Thymus (tissue), 11 donors: ENCODE measurements at regions not wholly inside any gene's neighbourhood (a gene's known extent, or its start where the extent isn't known, plus 50 kb on each side); places are given as distances from the start of the nearest gene placed in this dataset.

ENCODE experiments used
- DNase-seq, 9 donors: peaks; one replicate each; pipeline ENCODE4 v3.0.0-alpha.2; 2013; ENCODE audit warnings: low spot score in 9 of 9, low read depth in 6 of 9, missing footprints in 1 of 9
- H3K27ac ChIP-seq, 2 donors: one replicate each; pipeline ENCODE4 v1.5.1; 2013; ENCODE audit warnings: control low read depth in 1 of 2, low read depth in 1 of 2, low read length in 1 of 2, mild to moderate bottlenecking in 1 of 2, moderate library complexity in 1 of 2
- H3K27me3 ChIP-seq, 2 donors: one replicate each; pipeline ENCODE4 v1.5.1; 2013; ENCODE audit warnings: low read length in 1 of 2; ENCODE audit not compliant: control insufficient read depth in 2 of 2, insufficient read depth in 1 of 2
- H3K36me3 ChIP-seq, 2 donors: one replicate each; pipeline ENCODE4 v1.5.1; 2013; ENCODE audit warnings: low read length in 1 of 2, mild to moderate bottlenecking in 1 of 2, moderate library complexity in 1 of 2; ENCODE audit not compliant: control insufficient read depth in 2 of 2, insufficient read depth in 2 of 2
- H3K4me1 ChIP-seq, 2 donors: one replicate each; pipeline ENCODE4 v1.5.1; 2013; ENCODE audit warnings: low read length in 2 of 2; ENCODE audit not compliant: control insufficient read depth in 2 of 2, insufficient read depth in 2 of 2
- H3K4me3 ChIP-seq, 2 donors: one replicate each; pipeline ENCODE4 v1.5.1; 2013; ENCODE audit warnings: low read length in 2 of 2, control low read depth in 1 of 2, mild to moderate bottlenecking in 1 of 2
- H3K9me3 ChIP-seq, 2 donors: one replicate each; pipeline ENCODE4 v1.5.1; 2013; ENCODE audit warnings: low read length in 1 of 2, mild to moderate bottlenecking in 1 of 2; ENCODE audit not compliant: control insufficient read depth in 2 of 2, insufficient read depth in 1 of 2
- WGBS: extraction: QIAGEN DNeasy Blood & Tissue Kit; methylation state at CpG from one replicate; pipeline ENCODE4 v1.1.7; 2013; 5-methylcytosine and 5-hydroxymethylcytosine counted together
- donor health status: healthy.

DNA sequence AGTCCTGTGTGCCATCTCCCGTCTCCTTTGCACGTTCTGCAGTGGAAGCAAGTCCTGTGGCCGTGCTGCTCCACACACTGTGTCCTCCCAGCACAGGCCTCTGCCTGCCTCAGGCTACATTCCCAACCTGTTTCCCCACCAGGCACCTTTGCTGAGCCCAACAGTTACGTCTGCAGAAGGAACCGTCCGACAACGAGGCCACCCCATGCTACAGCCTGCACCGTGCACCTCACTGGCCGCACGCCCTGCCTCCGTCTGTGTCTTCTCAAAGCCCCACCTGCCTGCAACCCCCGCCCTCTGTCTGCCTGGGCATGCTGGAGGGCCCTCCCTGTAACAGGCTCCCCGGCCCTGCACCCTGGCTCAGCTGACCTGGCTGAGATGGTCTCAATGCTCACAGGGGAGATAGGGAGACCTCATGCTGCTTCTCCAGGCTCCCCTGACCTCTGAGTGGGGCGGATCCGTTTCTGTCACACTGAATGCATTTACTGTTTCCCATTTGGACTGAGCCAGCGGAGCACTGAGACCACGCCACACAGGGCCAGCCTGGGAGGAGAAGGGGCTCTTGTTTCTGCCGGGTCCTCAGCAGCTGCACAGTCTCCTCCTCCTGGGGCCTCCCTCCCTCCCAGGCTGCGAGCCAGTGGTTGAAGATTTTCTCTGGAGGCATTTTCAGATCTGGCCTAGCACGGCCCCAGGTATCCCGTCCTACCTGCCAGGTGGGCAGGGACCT, 109.1 kb upstream of the OTOS start:
- Histone ChIP-seq H3K9me3 (no peaks in the 10 kb centered on the region), H3K4me1 (peaks cover 0 to 7% of the 10 kb centered on the region in 2 donors), H3K27me3 (no peaks in the 10 kb centered on the region), H3K27ac (peak overlapping the region in 1 of 2 donors; percentile 31), H3K36me3 (no peaks in the 10 kb centered on the region), H3K4me3 (no peak overlapping the region)
- DNase-seq = no peak
- 88% methylated on average over 21 of the region's 21 CpGs for WGBS

DNA sequence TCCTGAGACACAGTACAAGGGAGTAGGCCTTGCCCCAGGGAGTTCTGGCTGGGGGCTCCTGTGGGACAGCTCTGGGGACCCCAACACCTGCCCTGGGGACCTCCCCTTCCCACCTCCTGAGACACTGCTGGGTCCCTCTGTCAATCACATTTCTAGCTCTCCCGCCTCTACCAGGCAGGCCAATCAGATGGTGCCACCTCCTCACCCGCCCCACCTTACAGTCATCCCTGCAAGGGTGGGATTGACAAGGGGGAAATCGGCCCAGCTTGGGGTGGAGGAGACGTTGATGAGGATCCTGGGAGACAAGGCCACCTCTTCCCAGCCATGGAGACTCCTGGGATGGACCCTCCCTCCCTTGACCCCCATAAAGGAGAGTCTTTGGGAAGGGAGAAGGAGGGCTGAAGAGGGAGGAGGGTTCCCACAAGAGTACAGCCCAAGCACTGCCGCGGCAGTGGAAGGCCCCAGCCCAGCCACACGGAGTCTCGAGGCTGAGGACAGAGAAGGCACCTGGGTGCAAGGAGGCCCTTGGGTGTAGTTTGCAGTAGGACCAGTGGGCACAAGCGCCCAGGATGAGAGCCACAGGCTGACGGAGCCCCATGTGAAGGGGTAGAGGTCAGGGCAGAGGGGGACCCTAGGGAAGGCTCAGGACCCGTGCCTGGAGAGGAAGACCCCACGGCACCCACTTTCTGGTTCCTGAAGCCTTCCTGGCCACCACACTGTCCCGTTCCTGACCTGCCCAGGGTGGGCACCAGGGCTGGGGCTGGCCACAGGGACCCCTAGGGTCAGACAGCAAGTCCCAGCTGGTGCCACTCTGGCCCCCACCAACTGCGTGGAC, 109.9 kb upstream of the OTOS start:
- no peaks in the 10 kb centered on the region for H3K36me3 ChIP-seq
- WGBS = 95% methylated on average over 14 of the region's 14 CpGs
- H3K27ac ChIP-seq = no peak overlapping the region
- H3K27me3 ChIP-seq = no peaks in the 10 kb centered on the region
- H3K9me3 ChIP-seq = no peaks in the 10 kb centered on the region
- DNase-seq = no peak
- H3K4me3 ChIP-seq = no peak overlapping the region
- peaks cover 0 to 7% of the 10 kb centered on the region in 2 donors for H3K4me1 ChIP-seq

DNA sequence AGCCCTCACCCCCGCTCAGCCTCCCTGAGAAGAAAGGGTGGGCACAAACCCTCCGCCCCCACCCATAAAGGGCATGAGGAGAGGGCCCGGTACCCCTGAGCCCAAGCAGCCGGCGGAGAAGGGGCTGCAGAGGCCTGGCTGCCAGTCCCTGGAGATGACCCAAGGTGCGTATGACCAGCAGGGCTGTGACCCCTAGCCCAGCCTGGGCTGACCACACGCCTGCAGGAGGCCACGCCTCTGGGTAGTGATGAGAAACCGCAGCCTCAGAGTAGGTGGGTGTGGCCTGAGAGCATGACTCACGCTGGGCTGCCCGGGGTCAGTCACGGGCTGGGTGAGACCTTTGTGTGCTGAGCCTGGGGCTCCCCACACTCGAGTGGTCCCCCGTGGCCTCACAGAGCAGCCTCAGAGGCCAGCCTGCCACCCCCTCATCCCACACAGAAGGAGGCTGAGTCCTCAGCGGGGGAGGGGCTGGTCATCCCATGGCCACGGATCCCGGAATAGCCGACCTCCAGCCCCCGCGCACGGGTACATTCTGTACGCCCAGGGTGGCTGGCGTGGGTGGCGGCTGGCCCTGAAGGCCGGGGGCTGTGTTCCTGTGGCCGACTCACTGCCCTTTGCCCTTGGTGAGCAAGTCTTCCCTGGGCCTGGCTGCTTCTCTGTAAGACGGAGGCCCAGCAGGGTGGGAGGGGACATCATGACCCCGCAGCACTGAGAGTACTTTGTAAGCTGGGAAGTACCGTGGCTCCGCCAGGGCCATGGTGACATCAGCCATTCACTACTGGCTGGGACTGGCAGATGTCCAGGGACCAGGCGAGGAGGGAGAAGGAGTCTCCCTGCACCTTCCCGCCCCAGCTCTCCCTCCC, 110.8 kb upstream of the OTOS start:
- Histone ChIP-seq H3K27ac (no peak overlapping the region), H3K4me1 (peaks cover 0 to 7% of the 10 kb centered on the region in 2 donors), H3K9me3 (no peaks in the 10 kb centered on the region), H3K27me3 (no peaks in the 10 kb centered on the region), H3K4me3 (no peak overlapping the region), H3K36me3 (no peaks in the 10 kb centered on the region)
- WGBS = 77% methylated on average over 32 of the region's 32 CpGs
- DNase-seq = peak in 1 of 9 donors; percentile 8

GRCh38 chr2:240251848-240252190, 111.4 kb upstream of the OTOS start:
- no peak for DNase-seq
- 94% methylated on average over 6 of the region's 6 CpGs for WGBS
- Histone ChIP-seq H3K36me3 (no peaks in the 10 kb centered on the region), H3K27ac (no peak overlapping the region), H3K4me1 (peaks cover 0 to 10% of the 10 kb centered on the region in 2 donors), H3K4me3 (no peak overlapping the region), H3K27me3 (no peaks in the 10 kb centered on the region), H3K9me3 (no peaks in the 10 kb centered on the region)

DNA sequence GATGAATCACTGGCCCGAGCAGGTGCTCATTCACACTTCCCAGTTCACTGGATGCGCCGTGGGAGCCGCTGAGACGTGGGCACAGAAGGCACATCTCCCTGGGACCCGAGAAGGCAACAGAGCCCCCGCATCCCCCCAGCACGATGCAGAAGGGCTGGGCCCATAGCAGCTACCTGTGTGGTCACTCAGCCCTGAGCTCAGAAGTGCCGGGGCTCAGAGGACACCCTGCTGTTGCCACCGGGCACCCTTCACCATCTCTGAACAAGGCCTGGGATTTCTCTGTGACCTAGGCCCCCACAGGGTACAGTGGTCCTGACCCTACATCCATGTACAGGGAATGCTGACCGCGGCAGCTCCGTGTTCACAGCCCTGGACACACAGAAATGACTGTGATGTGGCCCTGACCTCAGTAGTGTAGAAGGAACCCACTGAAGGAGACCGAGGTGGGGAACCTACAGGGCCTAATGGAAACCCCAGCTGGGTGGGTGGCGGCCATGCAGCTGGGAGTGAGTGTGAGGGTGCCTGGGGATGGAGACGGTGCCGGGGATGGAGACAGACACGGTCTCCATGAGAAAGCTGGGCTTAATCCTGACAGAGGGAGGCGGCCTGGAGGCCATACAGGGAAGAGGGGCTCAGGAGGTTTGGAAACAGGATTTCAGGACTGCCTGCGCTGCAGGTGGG, 111.9 kb upstream of the OTOS start:
- Histone ChIP-seq H3K27me3 (no peaks in the 10 kb centered on the region), H3K36me3 (no peaks in the 10 kb centered on the region), H3K4me3 (no peak overlapping the region), H3K4me1 (peaks cover 0 to 10% of the 10 kb centered on the region in 2 donors), H3K9me3 (no peaks in the 10 kb centered on the region), H3K27ac (no peak overlapping the region)
- DNase-seq = no peak
- 89% methylated on average over 20 of the region's 20 CpGs for whole genome bisulfite sequencing

DNA sequence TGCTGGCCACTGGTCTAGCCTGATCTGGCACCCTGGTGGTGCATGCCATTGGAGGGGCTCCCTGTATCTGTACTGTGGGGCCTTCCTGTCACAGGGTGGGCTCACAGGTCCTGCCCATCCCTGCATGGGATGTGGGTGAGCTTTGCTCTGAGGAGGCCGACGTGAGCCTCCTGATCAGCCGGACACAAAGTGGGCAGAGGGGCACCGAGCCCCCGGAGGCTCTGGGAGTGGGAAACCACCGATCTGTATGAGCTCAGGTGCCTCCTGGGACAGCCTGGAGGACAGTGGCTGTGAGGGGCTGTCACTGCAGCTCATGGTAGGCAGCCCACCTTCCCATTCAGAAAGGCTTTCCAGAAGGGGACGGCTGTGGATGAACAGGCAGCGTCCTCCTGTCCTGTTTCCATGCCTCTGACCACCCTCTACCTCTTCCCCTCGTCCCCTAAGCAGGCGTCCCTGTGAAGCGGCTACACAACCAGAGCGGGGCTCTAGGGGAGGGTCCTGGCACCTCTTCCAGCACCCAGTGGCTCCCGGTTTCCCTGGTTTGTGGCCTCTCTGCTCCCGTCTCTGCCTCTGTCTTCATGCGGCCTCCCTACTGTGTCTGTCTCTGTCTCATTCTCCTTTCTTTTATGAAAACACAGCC, 112.5 kb upstream of the OTOS start:
- no peak for DNase-seq
- H3K4me3 ChIP-seq = no peak overlapping the region
- no peaks in the 10 kb centered on the region for H3K36me3 ChIP-seq
- peaks cover 0 to 10% of the 10 kb centered on the region in 2 donors for H3K4me1 ChIP-seq
- no peaks in the 10 kb centered on the region for H3K27me3 ChIP-seq
- H3K27ac ChIP-seq = no peak overlapping the region
- no peaks in the 10 kb centered on the region for H3K9me3 ChIP-seq
- 90% methylated on average over 15 of the region's 15 CpGs for WGBS

GRCh38 chr2:240253583-240254145, 113.2 kb upstream of the OTOS start:
- WGBS = 69% methylated on average over 10 of the region's 10 CpGs
- peaks cover 0 to 10% of the 10 kb centered on the region in 2 donors for H3K4me1 ChIP-seq

More at GRCh38 chr2:240253583-240254145, 113.2 kb upstream of the OTOS start:
- Histone ChIP-seq H3K36me3 (no peaks in the 10 kb centered on the region), H3K27ac (no peak overlapping the region), H3K9me3 (no peaks in the 10 kb centered on the region), H3K4me3 (no peak overlapping the region), H3K27me3 (no peaks in the 10 kb centered on the region)
- no peak for DNase-seq
